Duodenal mucosa (tissue), 2 donors: ENCODE measurements at regions not wholly inside any gene's neighbourhood (a gene's known extent, or its start where the extent isn't known, plus 50 kb on each side); places are given as distances from the start of the nearest gene placed in this dataset.

Experiments used
- H3K27ac ChIP-seq: one replicate; pipeline ENCODE4 v1.7.0; 2013; ENCODE audit warnings: low read depth, low read length
- H3K27me3 ChIP-seq, 2 donors: one replicate each; pipeline ENCODE4 v1.7.0; 2013; ENCODE audit warnings: low read length in 2 of 2, control low read depth in 1 of 2; ENCODE audit not compliant: insufficient read depth in 2 of 2, control insufficient read depth in 1 of 2
- H3K36me3 ChIP-seq, 2 donors: one replicate each; pipeline ENCODE4 v1.7.0; 2013; ENCODE audit warnings: low read length in 2 of 2, control low read depth in 1 of 2; ENCODE audit not compliant: insufficient read depth in 2 of 2, control insufficient read depth in 1 of 2
- H3K4me1 ChIP-seq, 2 donors: one replicate each; pipeline ENCODE4 v1.7.0; 2013; ENCODE audit warnings: low read length in 2 of 2, control low read depth in 1 of 2; ENCODE audit not compliant: insufficient read depth in 2 of 2, control insufficient read depth in 1 of 2
- H3K4me3 ChIP-seq, 2 donors: one replicate each; pipeline ENCODE4 v1.7.0; 2013; ENCODE audit warnings: low read length in 2 of 2, low read depth in 1 of 2
- H3K9ac ChIP-seq, 2 donors: one replicate each; pipeline ENCODE4 v1.7.0; 2013; ENCODE audit warnings: low read length in 2 of 2, low read depth in 1 of 2
- H3K9me3 ChIP-seq, 2 donors: one replicate each; pipeline ENCODE4 v1.7.0; 2013; ENCODE audit warnings: low read length in 2 of 2, control low read depth in 1 of 2; ENCODE audit not compliant: control insufficient read depth in 1 of 2

DNA sequence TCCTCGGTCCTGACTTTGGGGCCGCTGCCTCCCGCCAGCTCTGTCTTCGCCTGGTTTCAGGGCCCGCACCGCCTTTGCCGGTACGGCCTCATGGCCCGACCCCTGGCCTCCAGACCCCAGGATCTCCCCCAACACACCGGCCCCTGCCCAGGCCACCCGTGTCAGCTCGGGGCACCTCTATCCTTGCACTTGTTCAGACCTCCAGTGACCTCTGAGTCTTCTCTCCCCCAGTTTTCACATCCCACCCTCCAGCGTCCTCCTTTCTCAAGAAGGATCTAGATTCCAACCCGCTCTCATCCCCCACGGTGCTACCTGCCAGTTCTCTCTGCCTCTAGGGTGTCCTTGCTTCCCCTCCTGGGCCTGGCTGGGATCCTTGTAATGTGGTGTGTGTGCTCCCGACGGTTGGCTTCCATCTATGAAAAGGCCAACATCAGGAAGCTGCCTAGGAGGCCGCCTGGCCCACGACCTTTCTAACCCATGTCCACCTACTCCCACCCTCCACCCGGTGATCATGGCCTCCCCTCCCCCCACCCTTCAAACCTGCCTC, 61.1 kb downstream of the SPATA31C2 start:
- Histone ChIP-seq H3K9me3 (no peaks in the 10 kb centered on the region), H3K27ac (no peak overlapping the region), H3K4me1 (peaks cover 8 to 12% of the 10 kb centered on the region in 2 donors), H3K27me3 (no peaks in the 10 kb centered on the region), H3K36me3 (no peaks in the 10 kb centered on the region), H3K4me3 (peak overlapping the region; percentile 79 to 88), H3K9ac (peak overlapping the region in 1 of 2 donors; percentile 38)

DNA sequence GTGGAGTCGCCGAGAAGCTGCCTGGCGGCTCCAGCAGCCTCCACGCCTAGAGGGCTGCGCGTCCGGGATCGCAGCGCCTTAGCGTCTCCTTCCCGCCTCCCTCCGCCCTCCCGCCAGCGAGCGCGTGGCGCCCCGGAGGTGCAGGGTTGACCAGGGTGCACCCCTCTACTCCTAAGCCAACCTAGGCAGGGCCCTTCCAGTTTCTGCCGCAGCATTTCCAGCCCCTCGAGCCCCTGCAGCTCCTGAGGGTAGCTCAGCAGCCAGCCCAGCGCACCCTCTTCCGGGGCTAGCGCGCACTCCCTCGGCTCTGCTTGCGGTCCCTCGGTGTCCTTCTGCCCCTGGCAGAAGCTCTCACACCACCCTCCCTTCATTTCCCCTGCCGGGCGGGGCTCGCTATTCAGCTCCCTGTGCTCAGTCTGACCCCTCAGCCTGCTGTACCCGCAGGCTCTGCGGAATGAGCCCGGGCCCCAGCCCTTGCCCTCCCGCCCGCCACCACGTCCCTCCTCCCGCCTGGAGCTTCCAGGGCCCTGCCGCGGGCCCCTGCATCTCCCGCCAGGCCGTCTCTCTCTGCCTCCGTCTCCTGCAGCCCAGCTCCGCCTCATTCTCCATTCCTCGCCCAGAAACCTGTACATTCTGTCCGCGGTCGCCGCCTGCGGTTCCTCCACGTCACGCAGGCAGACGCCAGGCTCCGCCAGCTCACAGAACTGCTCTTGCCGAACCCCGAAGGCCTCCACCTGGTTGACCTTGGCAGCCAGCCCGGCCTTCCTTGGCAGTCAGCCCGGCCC, 61.8 kb downstream of the SPATA31C2 start:
- H3K36me3 ChIP-seq, result no peaks in the 10 kb centered on the region
- H3K27me3 ChIP-seq, result no peaks in the 10 kb centered on the region
- H3K9me3 ChIP-seq, result no peaks in the 10 kb centered on the region
- H3K4me1 ChIP-seq, result peaks cover 8 to 12% of the 10 kb centered on the region in 2 donors
- H3K27ac ChIP-seq, result peak overlapping the region; percentile 57
- peak overlapping the region; percentile 79 to 88 for H3K4me3 ChIP-seq
- peak overlapping the region; percentile 49 to 66 for H3K9ac ChIP-seq

DNA sequence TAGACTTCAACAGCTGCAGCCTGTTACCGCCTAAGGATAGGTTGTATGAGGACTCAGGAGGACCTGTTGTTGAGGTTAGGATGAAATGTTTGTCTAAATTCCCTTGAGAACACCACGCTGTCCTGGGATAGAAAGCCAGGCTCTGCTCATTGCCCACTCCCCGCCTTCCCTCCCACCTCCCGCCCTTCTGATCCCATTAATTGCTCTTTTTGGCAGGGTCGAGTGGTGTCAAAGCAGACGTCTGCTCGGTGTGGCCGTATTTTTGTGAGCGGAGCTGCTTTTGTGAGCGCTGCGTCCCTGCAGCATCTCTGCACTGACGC, 62.3 kb downstream of the SPATA31C2 start:
- H3K27me3 ChIP-seq, result no peaks in the 10 kb centered on the region
- peak overlapping the region; percentile 49 to 66 for H3K9ac ChIP-seq
- no peaks in the 10 kb centered on the region for H3K36me3 ChIP-seq

GRCh38 chr9:88075506-88075905, 62.8 kb downstream of the SPATA31C2 start:
- Histone ChIP-seq H3K4me3 (peak overlapping the region; percentile 79 to 88), H3K27ac (no peak overlapping the region), H3K9me3 (no peaks in the 10 kb centered on the region), H3K4me1 (peaks cover 8 to 12% of the 10 kb centered on the region in 2 donors), H3K9ac (peak overlapping the region in 1 of 2 donors; percentile 66), H3K27me3 (no peaks in the 10 kb centered on the region), H3K36me3 (no peaks in the 10 kb centered on the region)

More for the DNA sequence above, 62.3 kb downstream of the SPATA31C2 start:
- Histone ChIP-seq H3K4me3 (peak overlapping the region; percentile 79 to 88), H3K9me3 (no peaks in the 10 kb centered on the region), H3K27ac (no peak overlapping the region), H3K4me1 (peaks cover 8 to 12% of the 10 kb centered on the region in 2 donors)

DNA sequence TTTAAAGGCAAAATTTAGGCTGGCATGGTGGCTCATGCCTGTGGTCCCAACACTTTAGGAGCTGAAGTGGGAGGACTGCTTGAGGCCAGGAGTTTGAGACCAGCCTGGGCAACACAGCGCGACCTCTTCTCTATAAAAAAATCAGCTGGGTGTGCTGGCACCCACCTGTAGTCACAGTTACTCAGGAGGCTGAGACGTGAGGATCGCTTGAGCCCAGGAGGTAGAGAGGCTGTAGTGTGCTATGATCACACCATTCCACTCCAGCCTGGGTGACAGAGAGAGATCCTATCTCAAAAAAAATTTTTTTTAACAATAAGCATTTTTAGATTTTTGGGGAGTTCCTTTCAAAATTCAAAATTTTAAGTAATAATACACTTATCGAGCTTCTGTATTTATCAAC, 63.3 kb downstream of the SPATA31C2 start:
- Histone ChIP-seq H3K27ac (no peak overlapping the region), H3K36me3 (no peaks in the 10 kb centered on the region), H3K9ac (no peak overlapping the region), H3K4me3 (no peak overlapping the region), H3K9me3 (no peaks in the 10 kb centered on the region), H3K4me1 (peaks cover 8 to 12% of the 10 kb centered on the region in 2 donors), H3K27me3 (no peaks in the 10 kb centered on the region)

- Histone ChIP-seq H3K36me3 (no peaks in the 10 kb centered on the region), H3K27me3 (no peaks in the 10 kb centered on the region), H3K27ac (no peak overlapping the region), H3K9ac (no peak overlapping the region), H3K4me1 (peaks cover 8 to 12% of the 10 kb centered on the region in 2 donors), H3K9me3 (no peaks in the 10 kb centered on the region), H3K4me3 (no peak overlapping the region)
These were observed 65.4 kb downstream of the SPATA31C2 start for GRCh38 chr9:88072831-88073375.

DNA sequence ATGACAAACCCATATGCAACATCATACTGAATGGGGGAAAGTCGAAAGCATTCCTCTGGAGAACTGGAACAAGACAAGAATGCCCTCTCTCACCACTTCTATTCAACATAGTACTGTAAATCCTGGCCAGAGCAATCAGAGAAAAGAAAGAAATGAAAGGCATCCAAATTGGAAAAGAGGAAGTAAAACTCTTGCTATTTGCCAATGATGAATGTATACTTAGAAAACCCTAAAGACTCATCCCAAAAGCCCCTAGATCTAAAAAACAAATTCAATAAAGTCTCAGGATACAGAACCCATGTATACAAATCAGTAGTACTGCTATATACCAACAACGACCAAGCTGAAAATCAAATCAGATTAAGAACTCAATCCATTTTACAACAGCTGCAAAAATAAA, 66.9 kb downstream of the SPATA31C2 start:
- Histone ChIP-seq H3K4me1 (peaks cover 4 to 6% of the 10 kb centered on the region in 2 donors), H3K36me3 (no peaks in the 10 kb centered on the region), H3K9me3 (no peaks in the 10 kb centered on the region)

DNA sequence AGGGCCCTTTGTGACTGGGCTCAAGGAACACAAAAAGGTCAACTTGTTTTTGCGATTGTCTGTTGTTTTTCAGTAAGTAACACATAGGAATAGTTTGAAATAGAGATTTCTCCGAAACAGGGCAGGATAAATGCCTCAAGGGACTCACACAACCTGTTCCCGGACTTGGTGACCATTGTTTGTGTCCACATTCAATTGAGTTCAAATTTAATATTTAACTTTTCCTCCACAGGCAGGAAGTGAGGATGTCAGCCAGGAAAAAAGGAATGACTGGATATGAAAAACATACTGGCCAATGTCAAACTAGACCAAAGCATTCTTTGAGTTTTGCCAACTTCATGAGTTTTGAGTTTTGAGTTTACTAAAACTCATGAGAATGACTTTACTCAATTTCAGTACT, 72.7 kb downstream of the SPATA31C2 start:
- no peaks in the 10 kb centered on the region for H3K9me3 ChIP-seq
- H3K4me1 ChIP-seq, result no peaks in the 10 kb centered on the region
- no peak overlapping the region for H3K9ac ChIP-seq
- H3K27ac ChIP-seq, result no peak overlapping the region
- no peaks in the 10 kb centered on the region for H3K36me3 ChIP-seq
- no peaks in the 10 kb centered on the region for H3K27me3 ChIP-seq
- H3K4me3 ChIP-seq, result no peak overlapping the region

More for the DNA sequence above, 66.9 kb downstream of the SPATA31C2 start:
- H3K27me3 ChIP-seq, result no peaks in the 10 kb centered on the region
- no peak overlapping the region for H3K27ac ChIP-seq
- H3K9ac ChIP-seq, result no peak overlapping the region
- no peak overlapping the region for H3K4me3 ChIP-seq

- H3K27ac ChIP-seq, result no peak overlapping the region
- no peaks in the 10 kb centered on the region for H3K4me1 ChIP-seq
- no peaks in the 10 kb centered on the region for H3K9me3 ChIP-seq
- no peaks in the 10 kb centered on the region for H3K27me3 ChIP-seq
- H3K36me3 ChIP-seq, result no peaks in the 10 kb centered on the region
- no peak overlapping the region for H3K9ac ChIP-seq
- H3K4me3 ChIP-seq, result no peak overlapping the region
These were observed 73.7 kb downstream of the SPATA31C2 start for GRCh38 chr9:88064554-88064953.

DNA sequence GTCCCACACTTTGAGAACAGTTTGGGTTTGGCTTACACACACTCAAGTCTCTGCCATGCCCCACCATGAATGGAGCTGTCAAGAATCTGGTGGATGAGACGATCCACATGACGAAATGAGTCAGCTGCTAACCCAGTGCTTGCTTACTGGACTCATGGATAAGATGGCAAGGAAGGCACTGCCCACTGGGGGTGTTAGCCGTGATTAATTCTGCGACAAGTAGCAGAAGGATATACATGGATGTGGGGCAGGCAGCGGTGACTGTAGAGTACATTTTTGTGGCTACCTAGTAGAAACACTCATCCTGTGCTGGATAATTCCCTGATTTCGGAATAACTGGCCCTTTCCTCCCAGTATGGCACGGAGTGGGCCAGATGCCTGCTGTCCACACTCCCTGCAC, 77.5 kb downstream of the SPATA31C2 start:
- H3K9me3 ChIP-seq, result no peaks in the 10 kb centered on the region
- H3K4me3 ChIP-seq, result no peak overlapping the region
- H3K4me1 ChIP-seq, result no peaks in the 10 kb centered on the region
- H3K36me3 ChIP-seq, result no peaks in the 10 kb centered on the region
- no peak overlapping the region for H3K9ac ChIP-seq
- H3K27me3 ChIP-seq, result no peaks in the 10 kb centered on the region
- no peak overlapping the region for H3K27ac ChIP-seq
